Lung (tissue), 11 donors: ENCODE measurements at regions not wholly inside any gene's neighbourhood (a gene's known extent, or its start where the extent isn't known, plus 50 kb on each side); places are given as distances from the start of the nearest gene placed in this dataset.

Source experiments
- ATAC-seq: fragments of 200-7000 bp; cut with Tn5 transposase; one replicate; pipeline ENCODE4 v1.9.1; 2020; ENCODE audit warnings: moderate number of reproducible peaks; ENCODE audit not compliant: insufficient read depth, low FRiP score
- DNase-seq, 3 donors: peaks; one replicate each; pipeline ENCODE4 v3.0.0-alpha.2; 2013 to 2017
- H3K27ac ChIP-seq, 2 donors: one replicate each; pipeline ENCODE4 v1.5.1; 2013; ENCODE audit warnings: mild to moderate bottlenecking in 2 of 2, moderate library complexity in 2 of 2, control low read depth in 1 of 2, inconsistent platforms in 1 of 2, low read depth in 1 of 2, low read length in 1 of 2
- H3K27me3 ChIP-seq, 3 donors: one replicate each; pipeline ENCODE4 v1.5.1; 2013; ENCODE audit warnings: low read length in 2 of 3; ENCODE audit not compliant: control insufficient read depth in 3 of 3, insufficient read depth in 3 of 3
- H3K36me3 ChIP-seq, 4 donors: one replicate each; pipeline ENCODE4 v1.5.1; 2013; ENCODE audit warnings: low read length in 4 of 4, mild to moderate bottlenecking in 1 of 4, moderate library complexity in 1 of 4; ENCODE audit not compliant: control insufficient read depth in 4 of 4, insufficient read depth in 4 of 4
- H3K4me1 ChIP-seq, 5 donors: one replicate each; pipeline ENCODE4 v1.5.1; 2013; ENCODE audit warnings: low read length in 5 of 5, mild to moderate bottlenecking in 2 of 5, moderate library complexity in 1 of 5; ENCODE audit not compliant: control insufficient read depth in 5 of 5, insufficient read depth in 5 of 5
- H3K4me3 ChIP-seq: one replicate; pipeline ENCODE4 v1.5.1; 2013; ENCODE audit warnings: mild to moderate bottlenecking, control low read depth, moderate library complexity
- H3K9ac ChIP-seq, 2 donors: one replicate each; pipeline ENCODE4 v1.5.1; 2013; ENCODE audit warnings: low read length in 2 of 2, control low read depth in 1 of 2; ENCODE audit not compliant: insufficient read depth in 1 of 2
- H3K9me3 ChIP-seq, 4 donors: one replicate each; pipeline ENCODE4 v1.5.1; 2013; ENCODE audit warnings: low read length in 3 of 4, mild to moderate bottlenecking in 1 of 4, moderate library complexity in 1 of 4; ENCODE audit not compliant: control insufficient read depth in 4 of 4, insufficient read depth in 3 of 4
- WGBS, 2 donors: extraction: QIAGEN DNeasy Blood & Tissue Kit; methylation state at CpG; one replicate each; pipeline ENCODE4 v1.1.7; 2013; 5-methylcytosine and 5-hydroxymethylcytosine counted together
- TF ChIP-seq, protein P1 (sequence below): IDR thresholded peaks from 2 replicates; pipeline ENCODE4 v1.5.1; 2012; ENCODE audit warnings: mild to moderate bottlenecking; ENCODE audit errors: control extremely low read depth, extremely low read depth
- donor health status: control.
- donor health status: control.
- donor health status: Bipolar disorder and iron deficiency.
- donor health status: healthy.
- donor health status: DM: yes; HTN: yes; CAD: no.

DNA sequence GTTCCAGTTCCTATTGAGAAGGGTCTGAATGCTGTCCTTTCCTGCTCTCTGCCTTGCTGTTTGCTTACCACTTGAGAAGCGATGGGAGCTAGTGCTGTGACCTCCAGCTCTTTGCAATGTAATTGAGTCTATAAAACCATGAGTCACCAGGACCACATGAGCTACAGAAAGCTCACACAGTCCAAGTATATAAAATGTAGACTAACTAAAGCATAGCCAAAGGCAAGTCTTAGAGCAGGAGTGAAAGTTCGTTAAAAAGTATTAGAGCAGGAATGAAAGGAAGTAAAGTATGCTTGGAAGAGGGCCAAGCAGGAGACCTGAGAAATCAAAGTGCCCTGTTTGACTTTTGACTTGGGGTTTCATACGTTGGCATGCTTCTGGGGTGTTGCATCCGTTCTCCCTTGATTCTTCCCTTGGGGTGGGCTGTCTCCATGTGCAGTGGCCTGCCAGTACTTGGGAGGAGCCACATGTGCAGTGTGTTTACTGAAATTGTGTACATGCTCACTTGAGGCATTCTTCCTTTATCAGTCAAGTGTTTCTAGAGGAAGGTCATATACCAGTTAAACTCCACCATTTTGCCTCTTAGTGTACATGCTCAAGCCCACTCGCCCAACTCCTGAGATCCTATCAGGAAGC, 71.3 kb upstream of the KIT start:
- H3K27ac ChIP-seq: peak overlapping the region in 1 of 2 donors; percentile 44
- 65 to 83% methylated on average over 5 of the region's 5 CpGs for WGBS, 2 donors
- H3K9me3 ChIP-seq: no peaks in the 10 kb centered on the region
- H3K27me3 ChIP-seq: no peaks in the 10 kb centered on the region
- peak; percentile 60 for ATAC-seq
- H3K4me1 ChIP-seq: no peaks in the 10 kb centered on the region
- TF ChIP-seq, protein P1, sequence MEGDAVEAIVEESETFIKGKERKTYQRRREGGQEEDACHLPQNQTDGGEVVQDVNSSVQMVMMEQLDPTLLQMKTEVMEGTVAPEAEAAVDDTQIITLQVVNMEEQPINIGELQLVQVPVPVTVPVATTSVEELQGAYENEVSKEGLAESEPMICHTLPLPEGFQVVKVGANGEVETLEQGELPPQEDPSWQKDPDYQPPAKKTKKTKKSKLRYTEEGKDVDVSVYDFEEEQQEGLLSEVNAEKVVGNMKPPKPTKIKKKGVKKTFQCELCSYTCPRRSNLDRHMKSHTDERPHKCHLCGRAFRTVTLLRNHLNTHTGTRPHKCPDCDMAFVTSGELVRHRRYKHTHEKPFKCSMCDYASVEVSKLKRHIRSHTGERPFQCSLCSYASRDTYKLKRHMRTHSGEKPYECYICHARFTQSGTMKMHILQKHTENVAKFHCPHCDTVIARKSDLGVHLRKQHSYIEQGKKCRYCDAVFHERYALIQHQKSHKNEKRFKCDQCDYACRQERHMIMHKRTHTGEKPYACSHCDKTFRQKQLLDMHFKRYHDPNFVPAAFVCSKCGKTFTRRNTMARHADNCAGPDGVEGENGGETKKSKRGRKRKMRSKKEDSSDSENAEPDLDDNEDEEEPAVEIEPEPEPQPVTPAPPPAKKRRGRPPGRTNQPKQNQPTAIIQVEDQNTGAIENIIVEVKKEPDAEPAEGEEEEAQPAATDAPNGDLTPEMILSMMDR: no peak
- peak in 1 of 3 donors; percentile 14 for DNase-seq
- H3K4me3 ChIP-seq: no peak overlapping the region
- H3K36me3 ChIP-seq: no peaks in the 10 kb centered on the region
- no peak overlapping the region for H3K9ac ChIP-seq

DNA sequence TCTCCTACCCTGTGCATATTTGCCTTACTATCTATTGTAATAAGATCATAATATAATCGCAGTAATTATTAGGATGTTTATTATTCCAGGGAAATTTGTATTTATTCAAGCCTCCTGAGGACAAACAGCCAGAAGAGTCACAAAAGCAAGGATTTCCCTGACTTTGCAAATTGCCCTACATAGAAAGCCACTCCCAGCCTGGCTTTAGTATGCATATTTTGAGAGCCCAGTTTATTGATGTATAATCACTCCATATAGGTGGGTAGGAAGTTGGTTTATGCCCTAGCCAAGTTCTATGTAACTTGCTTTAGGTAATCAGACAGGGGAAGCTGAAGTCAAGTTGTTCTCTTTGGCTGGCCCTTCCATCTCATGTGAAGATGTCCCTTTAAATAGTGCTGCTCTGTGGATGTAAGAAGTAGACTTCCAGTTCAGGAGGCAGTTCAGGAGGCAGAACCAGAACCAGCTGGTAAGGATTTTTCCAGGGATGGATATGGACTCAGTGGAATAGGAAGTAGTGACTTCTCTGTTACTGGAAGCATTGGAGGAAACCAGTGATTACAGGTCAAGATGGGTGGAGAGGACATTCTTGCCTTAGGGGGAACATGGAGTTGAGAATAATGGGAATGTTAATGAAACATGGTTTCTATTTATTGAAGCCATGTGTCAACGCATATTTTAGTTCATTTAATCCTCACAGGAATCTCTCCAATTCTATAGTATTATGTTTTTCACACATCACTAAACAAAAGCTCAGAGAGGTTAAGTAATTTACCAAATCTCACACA, 70.5 kb upstream of the KIT start:
- 75 to 88% methylated on average over 2 of the region's 2 CpGs for WGBS, 2 donors
- TF ChIP-seq, protein P1: no peak
- Histone ChIP-seq H3K9me3 (no peaks in the 10 kb centered on the region), H3K4me3 (no peak overlapping the region), H3K9ac (no peak overlapping the region), H3K36me3 (no peaks in the 10 kb centered on the region), H3K27ac (no peak overlapping the region), H3K27me3 (no peaks in the 10 kb centered on the region), H3K4me1 (no peaks in the 10 kb centered on the region)
- ATAC-seq (no peak), DNase-seq (no peak)

DNA sequence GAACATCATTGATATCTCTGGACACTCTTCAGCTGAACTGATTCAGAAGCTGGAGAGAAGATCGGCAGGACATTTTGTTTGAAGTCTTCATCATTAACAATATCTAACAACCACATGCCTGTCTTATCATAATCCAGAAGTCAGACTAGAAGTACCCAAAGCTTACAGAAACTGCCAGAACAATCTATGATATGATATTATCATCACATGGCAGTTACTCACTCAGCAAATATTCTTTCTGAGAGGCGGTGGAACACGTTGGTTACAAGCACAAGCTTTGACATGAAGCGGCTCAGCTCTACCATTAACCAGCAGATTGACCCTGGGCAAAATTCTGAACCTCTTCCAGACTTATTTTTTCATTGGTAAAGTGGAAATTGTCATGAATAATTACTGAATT, 69.4 kb upstream of the KIT start:
- Histone ChIP-seq H3K9ac (no peak overlapping the region), H3K27ac (no peak overlapping the region), H3K27me3 (no peaks in the 10 kb centered on the region), H3K4me1 (no peaks in the 10 kb centered on the region), H3K9me3 (no peaks in the 10 kb centered on the region), H3K4me3 (no peak overlapping the region), H3K36me3 (no peaks in the 10 kb centered on the region)
- DNase-seq: no peak
- ATAC-seq: no peak
- TF ChIP-seq, protein P1: no peak
- 80 to 94% methylated on average over 4 of the region's 4 CpGs for WGBS, 2 donors
